SKM-1 (cell line): ENCODE measurements at regions not wholly inside any gene's neighbourhood (a gene's known extent, or its start where the extent isn't known, plus 50 kb on each side); places are given as distances from the start of the nearest gene placed in this dataset.

ENCODE experiments used
- DNase-seq: peaks from one replicate; lab custom pipeline; 2025; ENCODE audit not compliant: unreplicated experiment; lab: John Stamatoyannopoulos, UW

DNA sequence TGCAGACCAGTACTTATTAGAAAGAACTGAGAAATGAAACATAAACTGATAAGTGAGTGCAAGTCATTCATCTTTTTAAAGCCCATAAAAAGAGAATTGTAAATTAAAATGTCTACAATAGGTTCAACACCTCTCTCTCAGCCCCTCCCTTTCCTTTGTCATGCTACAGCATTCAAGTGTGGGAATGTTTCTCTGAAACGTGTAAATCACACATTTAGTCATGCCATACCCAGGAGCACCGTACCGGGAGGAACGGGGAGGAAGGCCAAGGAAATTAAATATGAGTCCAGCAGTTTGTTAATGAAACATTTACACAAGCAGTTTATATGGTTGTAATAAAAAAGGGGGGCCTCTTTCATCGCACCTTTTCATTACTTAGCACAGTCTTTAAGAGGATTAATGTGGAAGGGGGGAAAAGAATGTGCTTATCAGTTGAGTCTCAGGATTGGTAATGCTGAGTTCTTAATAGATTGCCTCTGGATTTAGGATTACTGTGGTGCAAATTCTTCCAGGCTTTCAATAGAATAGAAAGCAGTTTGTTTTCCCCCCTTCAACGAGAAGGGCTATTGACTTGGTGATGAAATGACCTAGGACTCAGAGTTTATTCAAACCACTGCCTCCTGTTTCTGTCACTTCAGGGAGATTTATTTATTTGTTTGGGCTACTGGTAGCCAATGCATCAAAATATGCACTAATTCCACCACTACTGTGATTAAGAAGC, 176.0 kb upstream of the ZNF608 start:
- no peak for DNase-seq

DNA sequence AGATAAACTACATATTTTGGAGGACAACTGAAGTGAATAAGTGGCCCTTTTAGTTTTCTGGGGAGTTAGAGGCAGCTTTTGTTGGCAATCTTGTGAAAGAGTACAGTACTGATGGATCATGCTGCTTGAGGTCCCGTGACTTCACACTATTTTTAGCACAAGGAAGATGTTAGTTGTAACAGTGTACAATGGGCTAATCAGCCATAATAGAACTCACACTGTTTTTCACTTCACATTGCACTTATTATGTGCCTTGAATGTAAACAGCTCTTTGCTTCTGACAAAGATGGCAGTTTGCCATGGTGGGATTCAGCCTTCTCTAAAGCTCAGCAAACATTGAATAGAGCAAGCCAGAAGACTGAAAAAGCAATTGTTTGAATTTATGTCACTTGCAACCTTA, 176.7 kb upstream of the ZNF608 start:
- no peak for DNase-seq

DNA sequence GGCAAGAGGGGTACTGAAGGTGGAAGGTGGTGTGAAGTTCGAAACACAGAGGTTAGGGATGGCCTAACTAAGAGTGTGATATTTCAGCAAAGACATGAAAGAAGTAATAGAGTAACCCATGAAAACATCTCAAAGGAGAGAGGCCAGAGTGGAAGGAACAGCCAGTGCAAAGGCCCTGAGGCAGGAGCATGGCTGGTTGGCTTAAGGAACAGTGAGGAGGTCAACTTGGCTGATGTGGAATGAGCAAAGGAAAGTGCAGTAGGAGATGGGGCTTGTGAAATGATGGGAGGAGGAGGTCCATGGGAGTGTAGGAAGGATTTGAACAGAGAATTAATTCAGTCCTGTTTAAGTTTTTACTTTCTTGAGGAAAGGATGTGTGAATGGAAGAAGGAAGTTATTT, 178.3 kb upstream of the ZNF608 start:
- no peak for DNase-seq

DNA sequence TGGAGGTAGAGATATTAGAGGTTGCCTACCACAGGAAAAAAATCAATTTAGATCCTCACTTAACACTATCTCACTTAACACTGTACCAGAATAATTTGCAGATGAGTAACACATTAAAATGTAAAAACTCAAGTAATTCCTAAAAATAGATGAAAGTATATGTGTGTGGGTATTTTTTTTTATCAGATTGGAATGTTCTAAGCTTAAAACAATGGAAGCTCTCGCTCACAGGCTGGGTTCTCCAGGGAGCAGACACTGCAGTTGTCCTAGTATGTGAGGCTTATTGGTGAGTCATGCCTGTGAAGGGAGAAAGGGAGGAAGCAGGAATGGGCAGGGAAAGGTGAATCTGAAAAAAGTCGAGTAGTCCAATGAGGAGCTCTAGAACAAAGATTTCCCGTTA, 181.3 kb upstream of the ZNF608 start:
- DNase-seq: no peak

DNA sequence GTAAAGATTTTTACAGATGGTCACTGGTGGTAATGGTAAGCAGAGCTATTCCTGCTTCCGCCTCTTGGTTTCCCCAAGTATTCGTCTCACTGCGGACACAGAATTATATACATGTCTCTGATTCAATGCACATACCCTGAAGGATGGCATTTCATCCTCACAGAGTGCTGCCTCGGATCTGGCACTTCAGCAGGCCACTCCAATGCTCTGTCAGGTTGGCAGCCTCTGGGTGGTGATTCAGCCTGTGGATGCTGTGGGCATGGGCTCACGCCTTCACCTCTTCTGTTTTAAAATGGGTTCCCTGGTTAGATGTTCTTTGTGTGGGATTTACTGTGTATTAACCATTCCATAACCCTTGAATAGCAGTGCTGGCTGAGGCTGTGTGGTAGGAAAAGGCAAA, 182.6 kb upstream of the ZNF608 start:
- DNase-seq: no peak

DNA sequence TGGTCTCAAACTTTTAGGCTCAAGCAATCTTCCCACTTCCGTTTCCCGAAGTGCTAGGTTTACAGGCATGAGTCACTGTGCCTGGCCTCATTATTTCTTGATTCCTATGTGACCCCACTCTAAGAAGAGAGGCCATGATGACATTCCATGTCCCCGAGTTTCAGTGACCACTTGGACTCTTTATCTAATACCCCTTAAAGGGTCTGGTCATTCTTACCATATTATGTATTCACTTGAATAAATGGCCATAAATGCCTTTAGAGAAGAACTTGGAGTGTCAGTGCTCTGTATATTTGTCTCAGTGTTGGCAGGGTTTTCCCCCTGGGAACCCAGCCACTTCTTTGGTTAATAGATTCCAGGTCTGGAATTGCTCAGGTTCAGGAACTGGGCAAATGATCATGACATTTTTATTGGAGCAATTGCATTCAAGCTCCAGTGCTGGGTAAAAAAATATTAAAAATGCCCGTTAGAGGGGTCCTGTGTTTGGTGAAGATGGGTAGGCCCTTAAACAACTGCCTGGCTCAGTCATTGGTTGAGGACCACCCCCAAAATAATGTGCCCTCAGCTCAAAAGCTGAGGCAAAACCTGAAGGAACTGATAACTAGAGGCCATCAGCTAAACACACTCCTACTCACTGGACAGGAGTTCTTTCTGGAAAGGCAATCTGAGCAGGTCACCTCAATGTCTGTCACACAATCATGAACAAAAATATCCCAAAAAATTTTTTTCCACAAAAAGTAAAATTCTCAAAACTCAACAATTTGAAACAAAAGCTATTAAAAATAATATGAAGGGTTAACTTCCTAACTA, 186.6 kb upstream of the ZNF608 start:
- DNase-seq: no peak

DNA sequence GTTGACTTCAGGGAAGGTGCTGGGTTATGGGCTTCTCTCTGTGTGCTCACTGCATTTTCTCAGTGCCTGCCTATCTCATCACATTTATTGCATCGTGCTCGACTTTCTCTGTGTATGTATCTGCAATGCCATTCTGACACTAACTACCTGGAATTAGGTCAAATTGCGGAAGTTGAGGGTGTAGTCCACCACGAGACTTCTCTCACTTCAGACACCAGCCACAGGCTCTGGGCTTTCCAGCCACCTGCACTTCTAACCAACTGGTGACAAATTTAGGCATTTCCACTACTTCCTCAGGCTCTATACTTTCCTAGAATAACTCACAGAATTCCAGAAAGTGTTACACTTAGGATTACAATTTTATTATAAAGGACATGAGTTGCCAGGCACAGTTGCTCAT, 188.6 kb upstream of the ZNF608 start:
- no peak for DNase-seq

DNA sequence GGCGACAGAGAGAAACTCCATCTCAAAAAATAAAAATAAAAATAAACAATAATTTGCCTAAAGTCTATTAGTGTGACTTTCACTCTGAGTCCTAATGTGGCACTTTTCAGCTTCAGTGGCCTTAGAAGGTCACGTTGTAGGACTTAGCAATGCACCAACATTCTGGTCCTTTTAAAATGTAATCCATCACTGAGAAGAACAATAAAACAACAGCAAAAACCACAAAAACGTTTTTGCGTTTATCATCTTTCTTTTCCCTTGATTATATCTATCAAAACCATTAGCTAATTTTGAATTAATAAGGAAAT, 190.1 kb upstream of the ZNF608 start:
- no peak for DNase-seq

DNA sequence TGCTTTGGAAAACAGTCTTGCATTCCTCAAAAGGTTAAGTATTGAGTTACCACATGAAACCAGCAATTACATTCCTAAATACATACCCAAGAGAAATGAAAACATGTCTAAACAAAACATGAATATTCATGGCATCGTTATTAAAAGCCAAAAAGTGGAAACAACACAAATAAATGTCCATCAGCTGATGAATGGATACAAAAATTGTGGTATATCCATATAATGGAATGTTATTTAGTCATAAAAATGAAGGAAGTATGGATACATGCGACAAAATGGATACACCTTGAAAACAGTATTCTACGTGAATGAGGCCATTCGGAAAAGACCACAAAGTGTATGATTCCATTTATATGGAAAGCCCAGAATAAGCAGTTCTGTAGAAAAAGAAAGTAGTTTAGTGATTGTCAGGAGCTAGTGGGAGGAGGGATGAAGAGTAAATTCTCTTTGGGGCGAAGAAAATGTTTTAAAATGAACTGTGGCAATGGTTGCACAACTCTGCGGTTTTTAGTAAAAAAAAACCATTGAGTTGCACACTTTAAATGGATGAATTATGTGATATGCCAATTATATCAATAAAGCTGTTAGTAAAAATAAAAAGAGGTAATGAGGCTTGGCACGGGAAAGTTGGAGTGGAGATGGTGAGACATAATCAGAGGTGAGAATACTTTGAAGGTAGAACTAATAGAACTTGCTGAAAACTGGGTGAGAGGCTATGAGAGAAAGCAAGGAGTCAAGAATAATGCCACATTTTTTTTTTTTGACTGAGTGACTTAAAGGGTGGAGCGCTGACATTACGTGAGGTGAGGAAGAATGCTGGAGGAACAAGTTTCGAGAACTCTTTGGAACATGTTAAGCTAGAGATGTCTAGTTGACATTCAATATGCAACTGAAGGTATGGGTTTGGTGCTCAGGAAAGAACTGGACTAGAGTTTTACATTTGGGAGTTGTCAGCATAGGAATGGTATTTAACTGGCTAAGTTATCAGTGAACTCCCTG, 194.9 kb upstream of the ZNF608 start:
- DNase-seq: no peak

DNA sequence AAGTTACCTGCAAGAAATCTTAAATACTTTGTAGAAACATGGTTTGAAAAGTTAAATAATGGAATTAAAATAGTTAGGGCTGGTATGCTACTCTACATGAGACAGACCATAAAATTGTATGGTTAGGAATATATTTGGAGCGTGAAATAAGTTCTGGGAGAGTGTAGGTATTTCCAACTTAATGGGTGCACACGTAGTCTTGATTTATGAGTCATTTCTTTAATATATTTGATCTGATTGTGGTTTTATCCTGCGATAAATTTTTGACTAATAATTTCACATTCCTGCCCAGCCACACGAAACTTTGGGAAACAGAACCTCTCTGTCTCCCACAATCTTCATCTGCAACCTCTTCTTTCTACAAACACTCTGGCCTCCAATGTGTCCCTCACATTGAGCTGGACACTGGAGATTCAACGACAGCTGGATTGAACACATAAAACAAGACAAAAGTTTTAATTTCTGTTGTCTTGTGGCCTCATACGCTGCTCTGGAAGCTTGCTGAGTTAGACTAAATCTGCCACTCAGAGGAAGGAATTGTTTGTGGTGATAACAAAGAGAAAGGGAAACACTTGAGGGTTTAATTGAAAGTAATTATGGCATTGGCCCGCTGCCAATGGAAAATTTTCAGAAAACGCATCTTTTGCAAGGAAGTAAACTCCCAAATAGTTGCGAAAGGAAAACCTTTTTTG, 201.8 kb upstream of the ZNF608 start:
- no peak for DNase-seq

DNA sequence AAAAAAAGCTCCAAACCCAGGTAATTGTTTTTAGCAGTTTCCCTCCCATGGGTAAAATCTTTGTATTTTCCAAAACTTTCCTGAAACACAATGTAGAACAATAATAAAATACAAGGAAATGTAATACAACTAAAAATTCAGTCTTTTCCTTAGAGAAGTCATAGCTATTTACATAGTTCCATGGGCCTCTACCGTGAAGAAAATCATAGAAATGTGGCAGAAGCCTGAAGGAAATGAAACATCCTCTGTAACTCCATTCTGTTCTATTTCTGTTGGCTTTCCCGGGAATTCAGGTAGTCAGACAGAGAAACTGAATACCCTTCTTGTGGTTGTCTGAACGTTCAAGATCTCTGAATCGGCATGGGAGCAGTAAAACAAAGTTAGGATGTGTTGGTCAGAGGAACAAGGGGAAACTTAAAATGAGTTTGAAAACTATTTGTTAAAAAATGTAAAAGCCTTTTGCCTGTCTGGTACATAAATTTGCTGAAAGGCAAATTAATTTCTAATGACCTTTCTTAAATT, 202.4 kb upstream of the ZNF608 start:
- no peak for DNase-seq

DNA sequence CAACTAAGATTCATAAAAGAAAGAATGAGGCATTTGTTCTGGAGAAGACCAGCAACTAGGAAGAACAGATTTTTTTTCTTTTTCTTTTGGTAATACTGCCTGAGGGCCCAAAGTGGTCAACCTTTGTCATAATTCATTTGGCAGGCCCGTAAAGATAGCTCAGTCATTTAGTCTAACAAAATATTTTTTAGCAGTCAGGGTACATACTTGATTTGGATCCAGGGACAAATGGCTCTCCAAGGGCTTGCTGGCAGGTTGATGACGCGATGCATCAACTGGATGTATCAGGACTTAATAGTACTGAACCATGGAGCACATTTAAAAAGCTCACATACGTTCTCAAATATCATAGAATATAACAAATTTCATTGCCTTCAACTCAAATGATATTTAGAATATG, 203.4 kb upstream of the ZNF608 start:
- DNase-seq: no peak

DNA sequence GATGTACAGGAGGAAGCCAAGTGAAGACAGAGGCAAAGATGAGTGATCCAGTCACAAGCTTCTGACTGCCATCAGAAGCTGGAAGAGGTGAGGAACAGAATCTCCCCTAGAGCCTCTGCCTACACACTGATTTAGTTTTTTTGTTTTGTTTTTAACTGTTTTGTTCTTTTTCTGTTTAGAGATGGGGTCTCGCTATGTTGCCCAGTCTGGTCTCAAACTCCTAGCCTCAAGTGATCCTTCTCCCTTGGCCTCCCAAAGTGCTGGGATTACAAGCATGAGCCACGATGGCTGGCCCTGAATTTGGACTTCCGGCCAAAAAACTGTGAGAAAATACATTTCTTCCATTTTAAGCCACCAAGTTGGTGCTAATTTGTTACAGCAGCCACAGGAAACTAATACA, 204.7 kb upstream of the ZNF608 start:
- DNase-seq: no peak

DNA sequence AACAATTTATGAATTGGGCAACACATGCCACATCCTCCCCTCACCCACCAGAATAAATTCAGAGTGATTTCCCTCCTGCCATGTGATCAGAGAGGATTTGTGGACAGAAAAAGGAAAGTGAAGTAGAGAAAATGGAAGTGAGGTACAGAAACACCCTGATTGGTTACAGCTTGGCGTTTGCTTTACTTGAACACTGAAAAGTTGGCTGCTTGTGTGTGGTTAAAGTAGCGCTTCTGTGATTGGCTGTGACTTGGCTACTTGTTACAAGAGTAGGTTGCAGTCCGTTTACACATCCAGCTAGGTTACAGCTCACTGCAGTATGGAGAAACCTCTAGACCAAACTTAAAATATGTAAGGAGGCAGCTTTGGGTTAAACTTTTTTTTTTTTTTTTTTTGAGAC, 205.2 kb upstream of the ZNF608 start:
- DNase-seq: no peak

DNA sequence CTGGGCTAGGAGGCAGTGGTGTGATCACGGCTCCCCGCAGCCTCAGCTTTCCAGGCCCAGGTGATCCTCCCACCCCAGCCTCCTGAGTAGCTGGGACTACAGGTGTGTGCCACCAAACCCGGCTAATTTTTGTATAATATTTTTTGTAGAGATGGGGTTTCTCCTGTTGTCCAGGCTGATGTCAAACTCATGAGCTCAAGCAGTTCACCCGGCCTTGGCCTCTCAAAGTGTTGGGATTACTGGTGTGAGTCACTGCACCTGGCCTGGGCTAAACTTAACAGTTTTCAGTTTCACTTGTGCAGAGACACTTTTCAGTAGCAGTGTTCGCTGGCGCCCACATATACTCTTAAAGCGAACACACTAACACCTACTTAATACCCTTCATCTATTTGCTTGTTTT, 205.6 kb upstream of the ZNF608 start:
- no peak for DNase-seq

DNA sequence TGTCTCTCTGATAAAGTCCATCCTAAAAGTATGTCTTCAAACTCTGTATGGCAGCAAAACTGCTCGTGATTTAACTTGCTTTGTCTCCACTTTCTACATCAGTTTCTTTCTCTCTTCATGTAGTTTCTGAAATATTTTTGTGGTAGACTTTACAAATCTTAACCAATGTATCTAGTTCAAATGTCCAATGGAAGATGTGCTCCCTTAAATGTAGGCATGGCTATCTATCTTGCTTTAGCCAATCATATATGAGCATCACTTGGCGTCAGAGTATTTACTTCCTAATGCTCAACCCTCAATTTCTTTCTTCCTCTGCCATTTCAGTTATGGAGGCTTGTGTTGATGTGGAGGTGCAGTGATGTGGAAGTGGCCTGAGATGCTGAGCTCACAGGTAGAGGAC, 206.1 kb upstream of the ZNF608 start:
- no peak for DNase-seq

DNA sequence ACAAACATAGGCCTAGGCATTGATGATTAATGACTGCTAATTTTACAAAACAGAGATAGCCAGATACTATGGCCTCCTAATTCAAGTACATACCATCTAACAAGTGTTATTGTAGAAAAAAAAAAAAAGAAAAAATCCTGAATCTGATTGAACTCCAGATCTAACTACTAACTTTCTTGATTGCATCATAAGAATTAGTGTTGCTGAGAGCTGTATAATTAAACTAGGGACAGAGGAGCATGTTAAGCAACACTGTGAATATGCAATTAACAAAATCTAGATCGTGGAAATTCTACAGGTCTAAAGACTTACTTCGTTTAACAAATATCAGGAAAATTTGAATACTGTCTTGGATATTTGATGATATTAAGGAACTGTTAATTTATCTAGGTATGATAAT, 208.3 kb upstream of the ZNF608 start:
- no peak for DNase-seq

DNA sequence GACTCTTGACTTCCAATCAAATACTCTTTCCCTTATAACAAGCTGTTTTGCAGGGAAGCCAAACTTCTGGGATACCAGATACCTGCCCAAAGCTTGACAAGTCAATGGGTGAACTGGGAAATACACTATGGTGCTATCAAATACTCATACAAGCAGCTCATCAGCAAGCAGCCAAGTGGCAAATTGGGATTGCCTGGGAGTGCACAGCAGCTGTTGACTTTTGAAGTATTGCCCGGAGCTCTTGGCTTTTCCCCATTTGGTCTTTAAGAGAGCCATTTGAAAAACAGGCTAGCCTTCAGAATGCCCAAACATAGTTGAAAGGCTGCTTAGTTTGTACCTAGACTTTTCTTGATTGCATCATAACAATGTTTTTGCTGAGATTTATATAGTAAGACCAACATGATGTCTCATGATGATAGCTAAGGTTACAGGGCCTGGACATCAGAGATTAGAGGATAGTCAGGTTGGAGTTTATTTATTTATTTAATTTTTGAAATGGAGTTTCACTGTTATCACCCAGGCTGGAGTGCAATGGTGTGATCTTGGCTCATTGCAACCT, 210.1 kb upstream of the ZNF608 start:
- no peak for DNase-seq

DNA sequence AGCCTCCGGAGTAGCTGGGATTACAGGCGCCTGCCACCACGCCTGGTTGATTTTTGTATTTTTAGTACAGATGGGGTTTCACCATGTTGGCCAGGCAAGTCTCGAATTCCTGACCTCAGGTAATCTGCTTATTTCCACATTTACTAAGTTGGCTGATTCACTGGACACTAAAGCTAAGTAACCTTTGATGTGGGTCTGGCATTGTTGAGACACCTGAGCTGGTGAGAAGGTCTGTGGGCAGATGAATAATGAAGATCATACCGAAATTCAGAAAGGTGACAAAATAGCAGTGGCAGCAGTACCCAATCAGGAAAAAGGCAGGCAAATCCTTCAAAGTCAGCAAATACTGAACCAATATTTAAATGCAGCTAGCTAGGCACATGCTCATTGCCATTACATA, 210.6 kb upstream of the ZNF608 start:
- no peak for DNase-seq

DNA sequence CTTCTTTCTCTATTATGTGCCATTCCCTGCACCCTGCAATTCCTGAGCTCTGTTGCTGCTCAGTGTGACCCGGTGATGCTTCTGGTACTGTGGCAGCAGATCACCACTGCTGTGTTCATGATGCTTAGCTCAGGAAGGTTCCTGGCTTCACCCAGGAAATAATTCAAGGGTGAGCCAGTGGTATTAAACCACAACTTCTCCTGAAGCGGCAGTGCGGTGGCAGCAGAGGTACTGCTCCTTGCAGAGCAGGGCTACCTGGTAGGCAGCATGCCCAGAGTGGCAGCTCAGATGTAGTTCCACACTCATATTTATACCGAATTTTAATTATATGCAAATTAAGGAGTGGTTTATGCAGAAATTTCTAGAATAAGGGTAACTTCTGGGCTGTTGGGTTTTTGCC, 213.8 kb upstream of the ZNF608 start:
- no peak for DNase-seq

DNA sequence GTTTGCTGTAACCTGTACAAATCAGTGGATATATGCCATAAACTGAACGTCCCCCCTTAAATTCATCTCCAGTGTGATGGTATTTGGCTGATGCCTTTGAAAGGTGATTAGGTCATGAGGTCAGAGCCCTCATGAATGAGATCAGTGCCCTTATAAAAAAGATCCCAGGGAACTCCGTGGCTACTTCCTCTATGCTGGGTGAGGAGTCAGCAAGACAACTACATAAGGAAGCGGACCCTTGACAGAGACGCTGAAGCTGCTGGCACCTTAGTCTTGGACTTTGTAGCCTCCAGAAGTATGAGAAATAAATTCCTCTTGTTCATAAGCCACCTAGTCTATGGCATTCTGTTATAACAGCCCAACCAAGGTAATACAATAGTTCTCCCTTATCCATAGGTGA, 215.1 kb upstream of the ZNF608 start:
- no peak for DNase-seq
